ENCODE measurements at regions not wholly inside any gene's neighbourhood (a gene's known extent, or its start where the extent isn't known, plus 50 kb on each side); places are given as distances from the start of the nearest gene placed in this dataset.

DNA sequence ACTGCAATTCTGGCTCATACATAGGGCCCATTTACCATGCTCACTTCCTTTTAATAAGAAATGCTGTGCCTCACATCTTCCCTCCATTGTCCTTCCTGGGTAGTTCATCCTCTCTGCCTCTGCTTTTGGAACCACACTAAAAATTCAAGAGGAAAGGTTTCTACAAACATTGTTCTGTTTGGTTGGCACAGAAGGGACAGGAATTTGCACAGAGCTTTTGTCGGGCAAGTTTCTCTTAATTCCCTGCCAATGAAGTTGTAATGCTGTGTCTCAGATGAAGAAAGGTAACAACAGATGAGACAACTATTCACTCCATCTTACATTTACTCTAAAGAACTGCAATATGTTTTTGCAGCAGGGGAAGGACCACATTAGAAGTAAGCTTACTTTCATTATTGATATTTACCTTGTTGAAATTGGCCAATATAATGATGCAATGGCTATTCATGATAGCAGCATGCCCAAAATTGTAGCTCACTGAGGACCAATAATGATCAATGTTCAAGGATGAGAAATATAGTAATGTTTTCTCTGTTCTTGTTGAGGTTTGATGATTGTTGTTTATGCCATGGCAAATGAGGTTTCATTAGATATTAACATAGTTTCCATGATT lies 82.5 kb upstream of the HMHB1 start:
- DNase-seq, result no peak

DNA sequence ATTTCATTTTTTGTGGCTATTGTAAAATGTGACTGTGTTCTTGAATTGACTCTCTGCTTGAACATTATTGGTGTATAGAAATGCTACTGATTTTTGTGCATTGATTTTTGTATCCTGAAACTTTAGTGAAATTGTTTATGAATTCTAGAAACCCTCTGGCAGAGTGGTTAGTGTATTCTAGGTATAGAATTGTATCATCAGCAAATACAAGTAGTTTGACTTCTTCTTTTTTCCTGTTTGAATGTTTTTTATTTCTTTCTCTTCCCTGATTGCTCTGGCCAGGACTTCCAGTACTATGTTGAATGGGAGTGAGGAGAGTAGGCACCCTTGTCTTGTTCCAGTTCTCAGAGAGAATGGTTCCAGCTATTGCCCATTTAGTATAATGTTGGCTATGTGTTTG lies 88.8 kb upstream of the HMHB1 start:
- DNase-seq, result no peak

DNA sequence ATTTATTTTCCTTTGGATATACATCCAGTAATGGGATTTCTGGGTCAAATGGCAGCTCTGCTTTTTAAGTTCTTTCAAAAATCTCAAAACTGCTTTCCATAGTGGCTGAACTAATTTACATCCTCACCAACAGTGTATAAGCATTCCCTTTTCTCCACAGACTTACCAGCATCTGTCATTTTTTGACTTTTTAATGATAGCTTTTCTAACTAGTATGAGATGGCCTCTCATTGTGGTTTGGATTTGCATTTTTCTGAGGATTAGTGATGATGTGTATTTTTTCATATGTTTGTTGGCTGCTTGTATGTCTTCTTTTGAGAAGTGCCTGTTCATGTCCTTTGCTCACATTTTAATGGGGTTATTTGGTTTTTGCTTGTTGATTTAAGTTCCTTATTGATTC lies 90.0 kb upstream of the HMHB1 start:
- DNase-seq, result no peak

DNA sequence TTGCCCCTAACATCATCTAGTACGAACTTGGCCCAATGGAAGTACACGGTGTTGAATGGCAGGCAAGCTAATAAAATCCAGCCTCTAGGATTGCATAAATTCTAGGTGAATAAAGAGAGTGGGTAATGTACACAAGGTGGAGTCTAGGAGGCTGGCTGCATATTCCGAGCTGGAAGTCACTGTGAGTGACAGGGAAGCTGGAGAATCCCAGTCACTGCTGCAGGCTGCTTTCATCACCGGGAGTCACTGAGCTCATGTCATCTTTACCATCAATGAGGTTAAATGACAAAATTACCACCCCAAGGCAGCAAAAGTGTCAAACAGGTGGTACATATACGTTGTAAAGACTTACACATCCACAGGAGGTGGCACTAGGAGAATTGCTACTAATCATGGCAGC lies 91.3 kb upstream of the HMHB1 start:
- no peak for DNase-seq

DNA sequence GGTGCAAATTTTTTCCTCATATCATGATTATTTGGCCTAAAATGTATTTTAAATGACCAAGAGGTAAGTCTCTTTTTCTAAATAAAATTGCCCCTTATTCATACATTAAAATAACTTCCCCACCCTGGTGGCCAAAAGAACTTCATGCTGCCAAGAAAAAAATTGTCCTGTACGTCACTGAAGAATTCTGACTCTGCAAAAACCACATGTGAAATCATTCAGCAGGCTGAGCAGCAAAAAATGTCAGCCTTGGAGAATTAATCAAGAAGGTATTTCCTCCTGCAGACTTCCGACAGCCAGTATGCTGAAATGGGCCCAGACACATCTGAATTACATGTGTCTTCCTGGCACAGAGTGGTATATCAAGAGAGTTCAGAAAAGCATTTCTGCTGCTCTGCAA lies 94.6 kb upstream of the HMHB1 start:
- no peak for DNase-seq

DNA sequence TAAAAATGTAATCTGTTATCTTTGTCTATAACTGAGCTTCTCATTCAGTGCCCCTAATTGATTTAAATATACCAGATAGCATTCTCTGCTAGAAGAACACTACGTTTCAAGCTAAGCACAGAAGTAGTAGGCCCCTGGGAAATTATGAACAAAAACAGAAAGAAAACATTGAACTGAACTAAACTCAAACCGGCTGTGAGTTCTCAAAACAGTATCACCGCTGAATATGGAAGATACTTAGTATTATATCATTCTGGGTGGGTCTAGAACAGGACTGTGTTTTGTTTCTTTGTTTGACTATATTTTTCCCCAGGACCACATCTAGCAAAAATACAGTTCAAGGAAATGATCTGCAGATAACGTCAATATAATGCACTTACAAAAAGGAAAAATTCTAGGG lies 95.1 kb upstream of the HMHB1 start:
- DNase-seq, result no peak

DNA sequence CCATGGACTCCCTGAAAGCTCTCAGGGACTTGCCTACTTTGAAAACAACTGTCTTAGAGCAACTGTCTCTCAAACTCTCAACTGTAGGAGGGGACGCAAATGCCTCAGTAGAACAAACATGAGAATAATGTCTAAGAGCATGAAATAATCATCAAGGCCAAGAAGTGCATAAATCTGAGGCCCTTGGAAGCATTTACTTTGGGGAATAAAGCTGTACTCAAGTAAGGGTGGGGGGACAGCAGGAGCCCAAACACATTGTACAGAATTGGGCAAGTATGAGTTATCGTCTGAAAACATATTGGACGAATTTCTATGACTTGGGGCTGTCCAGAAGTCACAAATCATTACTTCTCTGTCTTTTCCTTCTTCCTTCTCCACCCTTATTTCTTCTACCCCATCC lies 96.3 kb upstream of the HMHB1 start:
- DNase-seq, result no peak

DNA sequence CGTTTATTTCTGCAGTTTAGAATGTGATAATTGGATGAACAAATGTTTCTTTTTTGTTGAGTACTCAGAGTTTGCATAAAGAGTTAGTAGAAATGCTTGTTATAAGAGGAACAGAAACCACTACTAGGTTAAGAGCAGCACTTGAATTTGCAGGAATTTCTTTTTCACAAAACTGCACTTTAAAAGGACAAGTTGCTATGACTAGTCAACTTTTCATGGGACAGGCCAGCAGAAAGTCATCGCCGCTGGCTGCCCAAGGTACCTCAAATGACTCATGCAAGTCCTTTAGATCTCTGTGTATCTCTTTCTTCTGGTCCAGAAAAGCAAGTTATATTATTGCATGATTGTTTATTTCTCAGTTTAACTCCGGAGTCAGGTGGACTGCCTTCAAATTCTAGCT lies 97.3 kb upstream of the HMHB1 start:
- DNase-seq, result no peak

DNA sequence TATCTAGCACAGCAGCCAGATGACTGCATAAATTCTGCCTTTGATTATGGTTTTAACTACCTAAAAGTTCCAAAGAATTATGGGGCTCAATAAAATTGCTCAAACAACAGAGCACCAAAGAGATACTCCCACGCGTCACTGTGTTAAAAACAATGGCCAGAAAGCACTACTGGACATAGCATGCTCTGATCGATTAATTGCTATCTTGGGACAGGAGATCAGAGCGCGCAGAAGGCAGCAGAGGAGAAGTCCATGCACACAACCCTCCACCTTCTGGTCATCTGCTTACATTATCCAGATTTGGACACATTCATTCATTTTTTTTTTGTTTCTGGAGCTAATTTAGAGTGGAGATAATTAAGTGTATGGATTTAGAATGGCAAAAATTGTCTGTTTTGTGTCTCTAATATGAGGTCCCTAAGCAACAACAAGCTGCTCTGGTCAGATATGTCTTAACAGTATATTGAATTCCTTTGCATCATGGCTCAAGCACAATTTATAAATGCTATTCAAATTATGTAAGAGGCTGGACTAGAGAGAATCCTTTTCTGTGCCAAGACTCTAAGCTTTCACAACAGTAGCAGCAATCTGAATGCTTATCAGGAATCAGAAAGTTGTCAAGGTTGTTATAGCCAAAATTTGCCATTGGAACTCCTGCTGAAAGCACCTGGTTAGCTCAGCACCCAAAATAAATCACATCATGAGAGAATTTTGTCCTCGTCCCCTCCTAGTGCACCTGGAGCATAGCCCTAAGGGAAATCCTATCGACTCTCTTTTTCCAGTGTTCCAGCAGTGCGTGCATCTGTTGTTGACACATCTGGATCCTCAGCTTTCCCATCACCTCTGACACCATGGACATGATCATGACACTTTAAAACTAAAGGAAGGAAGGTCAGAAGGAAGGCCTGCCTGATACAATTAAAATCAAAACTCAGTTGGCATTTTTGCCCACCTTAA lies 98.6 kb upstream of the HMHB1 start:
- no peak for DNase-seq

DNA sequence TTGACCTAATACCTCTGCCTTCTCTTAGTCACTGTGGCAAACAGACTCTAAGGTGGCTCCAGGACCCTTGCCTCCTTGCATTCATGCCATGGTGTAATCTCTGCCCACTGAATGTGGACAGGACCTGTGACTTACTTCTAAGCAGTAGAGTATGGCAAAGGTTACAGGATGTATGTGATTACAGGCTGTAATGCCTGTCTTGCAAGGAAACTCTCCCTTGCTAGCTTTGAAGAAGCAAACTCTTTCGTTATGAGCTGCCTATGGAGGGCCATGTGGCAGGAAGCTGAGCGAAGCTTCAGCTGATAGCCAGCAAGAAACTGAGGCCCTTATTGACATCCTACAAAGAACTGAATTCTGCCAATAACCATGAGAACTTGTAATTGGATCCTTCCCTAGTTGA lies 103.3 kb upstream of the HMHB1 start:
- DNase-seq, result no peak

DNA sequence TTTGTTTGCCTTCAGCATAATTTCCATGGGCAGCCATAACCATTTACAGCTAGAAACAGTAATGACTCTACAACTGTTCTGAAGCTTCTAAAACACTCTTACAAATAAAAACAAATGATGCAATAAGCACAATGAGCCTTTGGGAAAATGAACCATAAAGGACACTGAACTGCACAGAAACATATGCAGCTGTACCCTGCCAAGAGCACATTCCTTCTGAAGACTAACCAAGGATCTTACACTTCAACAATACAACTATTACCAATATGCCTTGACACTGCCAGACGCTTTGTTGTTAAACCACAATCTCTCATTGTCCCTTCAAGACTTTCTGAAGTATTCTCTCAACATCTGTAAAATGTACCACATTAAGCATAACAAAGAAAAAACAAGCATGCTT lies 104.2 kb upstream of the HMHB1 start:
- no peak for DNase-seq

DNA sequence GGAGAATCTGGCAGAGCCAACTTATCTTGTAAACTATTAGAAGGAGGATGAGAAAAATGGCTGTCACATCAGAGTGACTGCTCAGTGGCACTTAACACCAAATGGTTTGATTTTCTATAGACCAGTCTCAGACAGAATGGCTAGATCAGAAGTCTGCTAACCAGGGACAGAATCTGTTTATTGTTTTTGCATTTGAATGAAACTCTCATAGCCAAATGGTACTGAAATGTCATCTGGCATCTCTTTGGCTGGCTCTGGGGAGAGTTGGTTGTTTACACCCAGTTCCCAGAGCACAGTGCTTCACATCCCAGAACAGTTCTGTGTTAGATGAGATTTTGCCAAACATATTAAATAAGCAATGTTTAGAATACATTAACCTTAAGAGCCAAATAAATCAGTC lies 106.6 kb upstream of the HMHB1 start:
- DNase-seq, result no peak

DNA sequence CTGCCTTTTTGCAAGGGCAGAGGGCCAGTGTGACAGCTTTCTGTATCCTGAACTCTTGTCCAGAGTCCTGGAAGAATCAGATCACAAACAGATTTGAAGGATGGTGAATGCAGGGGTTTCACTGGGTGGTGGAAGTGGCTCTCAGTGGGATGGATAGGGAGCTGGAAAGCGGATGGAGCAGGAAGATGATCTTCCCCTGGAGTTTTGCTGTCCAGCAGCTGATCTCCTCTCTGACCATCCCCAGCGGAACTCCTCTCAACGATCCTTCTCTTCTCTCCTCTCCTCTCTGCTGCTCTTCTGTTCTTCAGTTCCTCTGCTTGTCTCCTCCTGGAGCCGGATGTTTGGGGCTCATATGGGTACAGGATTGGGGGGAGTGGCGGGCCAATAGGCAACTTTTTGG lies 108.3 kb upstream of the HMHB1 start:
- no peak for DNase-seq

DNA sequence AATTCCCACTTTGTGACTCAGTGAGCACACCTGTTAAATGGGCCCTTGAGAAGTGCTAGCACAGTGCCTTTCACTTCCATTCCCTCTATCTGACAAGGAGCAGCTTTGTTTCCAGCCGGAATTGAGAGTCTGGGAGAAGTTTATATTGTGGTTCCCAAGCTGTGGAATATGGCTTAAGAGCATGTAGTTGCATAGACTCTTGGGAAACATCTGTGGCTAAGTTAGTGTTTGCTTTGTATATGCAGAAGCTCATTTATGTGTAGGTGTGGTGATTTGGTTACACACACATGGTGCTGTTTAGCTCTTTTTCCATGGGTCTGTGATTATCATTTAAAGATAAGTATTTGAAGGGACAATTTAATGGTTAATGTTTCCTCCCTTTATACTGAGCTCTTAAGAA lies 110.5 kb upstream of the HMHB1 start:
- DNase-seq, result no peak

DNA sequence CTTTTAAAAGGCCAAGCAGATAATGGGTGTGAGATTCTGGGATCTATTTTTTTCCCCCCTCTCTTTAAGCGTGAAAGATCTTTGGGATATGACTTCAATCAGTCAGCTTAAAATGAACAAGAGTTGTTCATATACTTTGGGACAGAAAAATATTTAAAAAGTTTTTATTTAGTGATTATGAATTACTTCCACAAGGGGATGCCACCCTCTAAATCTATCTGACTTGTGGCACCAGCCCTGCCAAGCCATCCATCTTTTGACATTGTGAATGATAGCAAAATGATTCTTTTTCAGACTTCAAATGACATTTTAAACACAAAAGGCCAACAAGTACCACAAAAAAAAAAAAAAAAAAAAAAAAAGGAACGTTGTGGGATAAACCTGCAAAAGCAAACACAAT lies 111.0 kb upstream of the HMHB1 start:
- DNase-seq, result no peak

DNA sequence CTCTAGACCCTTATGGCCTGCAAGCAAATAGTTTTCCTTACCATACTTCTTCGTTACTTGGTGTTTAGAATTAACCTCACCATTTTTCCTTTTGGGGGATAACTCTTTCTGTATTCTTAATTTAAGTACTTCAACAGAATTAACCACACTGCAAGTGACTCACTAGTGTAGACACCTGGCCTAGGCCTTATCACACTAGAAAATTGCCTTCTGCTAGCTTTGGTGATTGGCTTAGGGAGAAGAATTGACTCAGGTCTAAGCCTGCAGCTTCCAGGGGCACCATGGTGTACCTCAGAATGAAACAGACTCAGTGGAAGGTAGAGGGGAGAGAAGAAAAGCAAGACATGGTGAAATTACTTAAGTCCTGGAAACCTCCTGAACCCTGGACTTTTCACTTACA lies 112.8 kb upstream of the HMHB1 start:
- DNase-seq, result no peak

DNA sequence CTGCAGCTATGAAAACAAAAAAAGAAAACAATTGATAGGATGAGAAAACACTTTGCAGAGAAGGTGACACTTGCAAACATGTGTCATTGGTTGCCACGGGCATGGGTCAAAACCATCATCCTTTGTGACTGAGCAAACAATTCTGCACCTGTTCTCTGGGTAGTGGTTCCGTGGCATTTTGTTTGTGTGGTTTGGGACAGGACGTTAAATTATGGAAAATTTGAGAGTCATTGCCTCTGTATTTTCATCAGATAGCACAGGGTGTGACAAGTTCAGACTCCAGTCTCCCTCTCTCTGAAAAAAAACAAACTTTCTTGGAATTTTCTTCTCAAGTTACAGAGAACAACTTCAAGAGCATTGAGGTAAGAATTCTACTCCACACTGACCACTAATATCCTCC lies 113.4 kb upstream of the HMHB1 start:
- DNase-seq, result no peak

DNA sequence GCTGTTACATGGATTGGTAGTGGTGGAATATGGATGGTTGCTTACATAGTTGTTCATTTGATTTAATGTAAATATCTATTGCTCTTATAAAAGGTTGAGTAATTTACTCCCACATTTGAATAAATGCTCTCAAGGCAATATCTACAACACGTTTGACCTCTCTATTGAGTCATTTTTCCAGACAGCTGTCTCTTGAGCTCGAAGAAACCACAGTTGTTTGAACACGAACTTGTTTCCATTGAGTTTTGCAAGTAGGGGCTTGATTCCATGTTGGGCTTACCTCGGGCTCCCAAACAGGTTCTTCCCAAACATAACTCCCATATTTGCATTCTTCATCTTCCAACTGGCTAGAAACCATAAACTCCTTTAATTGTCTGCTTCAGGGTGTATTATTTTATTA lies 115.0 kb upstream of the HMHB1 start:
- DNase-seq, result no peak

DNA sequence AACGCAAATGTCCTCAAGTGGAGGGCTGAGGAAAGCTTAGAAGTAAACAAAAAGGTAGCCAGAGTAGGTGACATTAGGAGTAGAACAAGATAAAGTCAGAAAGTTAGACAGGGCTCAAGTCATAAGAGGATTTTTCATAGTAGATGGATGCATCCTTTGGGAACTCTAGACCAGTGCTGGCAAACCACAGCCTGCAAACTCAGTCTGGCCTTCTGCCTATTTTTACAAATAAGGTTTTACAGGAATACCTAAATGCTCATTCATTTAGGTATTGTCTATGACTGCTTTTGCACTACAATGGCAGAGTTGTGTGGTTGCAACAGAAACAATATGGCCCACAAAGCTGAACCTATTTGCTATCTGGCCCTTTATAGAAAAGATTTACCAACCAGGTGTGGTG lies 116.0 kb upstream of the HMHB1 start:
- DNase-seq, result no peak

DNA sequence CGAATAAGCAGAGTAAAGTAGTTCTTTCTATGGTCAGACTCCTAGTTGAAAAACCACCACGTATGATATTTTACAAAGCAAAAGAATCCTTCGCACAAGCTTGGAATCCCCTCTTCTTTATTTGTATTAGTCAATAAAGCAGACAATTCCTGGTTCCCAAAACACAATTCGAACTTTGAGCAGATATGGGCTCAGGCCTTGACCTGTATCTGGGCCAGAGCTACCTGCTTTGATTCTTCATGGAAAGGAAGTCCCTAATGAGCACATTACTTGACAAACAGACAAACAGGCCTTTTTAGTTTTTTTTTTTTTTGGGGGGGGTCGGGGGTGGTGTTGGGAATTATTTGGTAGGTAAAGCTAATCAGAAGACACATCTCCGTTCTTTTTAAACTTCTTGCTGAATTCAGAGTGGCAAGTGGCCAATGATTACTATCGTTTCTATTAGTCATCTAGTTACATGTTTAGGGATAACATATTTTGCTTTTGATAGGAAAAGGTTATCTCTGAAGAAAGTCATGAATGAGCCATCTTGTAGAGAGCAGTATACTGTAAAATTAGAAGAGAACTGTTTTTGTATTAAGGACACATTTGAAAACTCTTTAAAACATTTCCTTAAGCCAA lies 116.6 kb upstream of the HMHB1 start:
- DNase-seq, result no peak

DNA sequence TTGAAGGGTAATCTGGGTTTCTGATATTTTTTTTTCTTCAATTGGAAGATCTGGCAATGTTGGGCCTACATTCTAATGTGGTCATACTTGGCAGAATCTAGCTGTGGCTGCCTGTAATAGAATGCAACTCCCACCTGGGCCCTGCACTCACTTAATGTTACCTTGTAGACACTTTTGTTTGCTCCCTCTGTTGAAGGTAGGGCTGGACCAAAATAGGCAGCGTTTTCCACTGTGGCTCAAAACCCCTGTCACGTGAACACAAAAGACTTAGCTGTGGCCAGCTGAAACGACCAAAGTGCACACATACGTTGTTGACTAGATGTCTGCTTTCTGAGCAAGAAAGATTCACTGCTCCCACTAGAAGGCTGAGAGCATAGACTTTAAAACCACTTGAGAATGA lies 117.6 kb upstream of the HMHB1 start:
- DNase-seq, result peak; percentile 4

DNA sequence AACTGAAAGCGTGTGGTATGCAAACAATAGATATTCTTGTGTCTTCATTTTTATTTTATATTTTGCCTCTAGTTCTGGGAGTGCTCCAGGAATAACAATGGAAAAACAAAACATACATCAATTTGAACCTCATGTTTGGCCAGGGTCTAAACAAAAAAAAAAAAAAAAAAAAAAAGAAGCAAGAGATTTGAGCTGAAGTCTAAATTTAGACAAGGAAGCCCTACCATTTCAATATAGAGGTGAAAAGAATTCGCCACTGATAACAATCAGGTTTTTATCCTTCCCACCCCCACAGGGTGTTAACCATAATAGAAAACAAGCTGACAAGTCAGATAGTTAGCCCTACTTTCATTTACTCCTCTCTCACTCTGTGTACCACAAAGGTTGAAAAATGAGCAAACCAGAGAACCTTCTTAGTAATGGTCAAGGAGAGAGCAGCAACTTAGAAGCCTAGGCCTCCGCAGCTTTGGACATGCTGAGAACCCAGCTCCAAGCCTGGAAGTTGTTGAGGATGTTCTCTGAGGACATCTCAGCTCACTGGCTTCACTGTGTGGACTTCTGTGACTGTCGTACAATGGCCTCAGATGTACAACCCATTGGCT lies 118.2 kb upstream of the HMHB1 start:
- DNase-seq, result peak; percentile 12

DNA sequence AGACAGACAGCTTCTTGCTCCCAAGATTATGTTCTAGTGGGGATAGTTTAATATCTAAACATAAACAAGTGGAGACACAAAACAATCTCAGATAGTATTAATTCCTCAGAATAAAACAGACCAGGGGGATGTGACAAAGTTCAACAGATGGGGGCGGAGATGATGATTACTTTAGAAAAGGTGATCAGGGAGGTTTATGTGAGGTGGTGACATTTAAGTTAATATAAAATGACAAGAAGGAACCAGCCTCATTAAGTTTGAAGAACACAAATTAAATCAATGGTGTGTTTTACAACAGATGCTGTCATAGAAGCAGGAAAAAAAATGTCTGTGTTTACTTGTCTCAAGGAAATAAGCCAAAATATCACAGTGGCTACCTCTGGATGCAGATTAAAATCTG lies 119.6 kb upstream of the HMHB1 start:
- no peak for DNase-seq

DNA sequence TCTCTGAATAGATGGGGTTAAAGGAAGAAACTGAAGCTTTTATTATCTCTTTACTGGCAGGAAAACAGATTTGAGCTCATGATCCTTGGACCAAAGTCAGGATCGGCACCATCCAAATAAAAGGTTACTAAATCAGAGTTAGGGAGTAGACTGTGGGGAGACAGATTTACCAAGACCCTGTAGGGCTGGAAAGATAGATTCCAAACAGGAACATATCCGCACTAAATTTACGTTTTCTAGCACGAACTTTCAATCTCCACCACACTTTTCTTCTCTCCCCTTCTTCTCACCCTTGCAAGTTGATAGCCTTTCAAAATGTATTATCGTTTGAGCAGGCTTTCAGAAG lies 120.0 kb upstream of the HMHB1 start:
- DNase-seq, result no peak

Data from NK-92 treated with Interleukin-12 subunit alpha and Interleukin-12 subunit beta, amount 100 ng/mL, for 24 hours (cell line).